HEK293 (cell line): ENCODE measurements at regions not wholly inside any gene's neighbourhood (a gene's known extent, or its start where the extent isn't known, plus 50 kb on each side); places are given as distances from the start of the nearest gene placed in this dataset.

Source experiments
- KLF9 ChIP-seq: fragments of 450-650 bp; formaldehyde crosslinking; IDR thresholded peaks from 2 replicates; pipeline ENCODE4 v1.5.1; 2016; ENCODE audit warnings: missing biosample characterization, missing genetic modification characterization, low read depth
- ZNF324 ChIP-seq: fragments of 450-650 bp; formaldehyde crosslinking; IDR thresholded peaks from 2 replicates; pipeline ENCODE4 v1.5.1; 2016; ENCODE audit warnings: missing biosample characterization, missing genetic modification characterization
- ZNF677 ChIP-seq: fragments of 450-650 bp; IDR thresholded peaks from 2 replicates; pipeline ENCODE4 v1.5.0; 2018; ENCODE audit warnings: missing biosample characterization, mild to moderate bottlenecking, missing genetic modification characterization, moderate library complexity
- ZNF776 ChIP-seq: fragments of 450-650 bp; formaldehyde crosslinking; IDR thresholded peaks from 2 replicates; pipeline ENCODE4 v1.5.0; 2017; ENCODE audit warnings: missing biosample characterization, missing genetic modification characterization, borderline replicate concordance
- TF ChIP-seq, protein P1 (sequence below): fragments of 450-650 bp; formaldehyde crosslinking; IDR thresholded peaks from 2 replicates; pipeline ENCODE4 v1.5.1; 2016; ENCODE audit warnings: missing biosample characterization, missing genetic modification characterization
- TF ChIP-seq, protein P2 (sequence below): fragments of 450-650 bp; formaldehyde crosslinking; IDR thresholded peaks from 2 replicates; pipeline ENCODE4 v1.5.1; 2016; ENCODE audit warnings: missing biosample characterization, missing genetic modification characterization
- TF ChIP-seq, protein P3 (sequence below): fragments of 450-650 bp; formaldehyde crosslinking; IDR thresholded peaks from 2 replicates; pipeline ENCODE4 v1.5.1; 2016; ENCODE audit warnings: missing biosample characterization, missing genetic modification characterization

DNA sequence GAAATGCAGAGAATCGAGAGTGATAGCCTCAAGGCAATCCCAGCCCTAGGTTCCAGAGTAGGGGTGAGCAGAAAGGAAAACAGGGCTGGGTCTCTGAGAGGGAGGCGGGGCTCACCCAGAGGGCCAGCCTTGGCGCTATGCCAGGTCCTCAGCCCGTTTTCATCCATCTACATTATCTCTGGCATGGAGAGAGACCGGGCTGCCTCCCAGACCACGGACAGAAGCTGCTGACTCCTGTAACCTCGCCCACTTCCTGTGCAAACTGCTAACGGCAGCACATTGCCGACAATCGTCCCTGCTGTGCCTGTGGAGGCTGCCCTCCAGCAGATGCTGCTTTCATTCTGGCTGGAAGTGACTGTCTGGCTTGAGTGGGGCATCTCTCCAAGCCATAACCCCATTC, 569.1 kb downstream of the NPHP4 start:
- TF ChIP-seq, protein P1, sequence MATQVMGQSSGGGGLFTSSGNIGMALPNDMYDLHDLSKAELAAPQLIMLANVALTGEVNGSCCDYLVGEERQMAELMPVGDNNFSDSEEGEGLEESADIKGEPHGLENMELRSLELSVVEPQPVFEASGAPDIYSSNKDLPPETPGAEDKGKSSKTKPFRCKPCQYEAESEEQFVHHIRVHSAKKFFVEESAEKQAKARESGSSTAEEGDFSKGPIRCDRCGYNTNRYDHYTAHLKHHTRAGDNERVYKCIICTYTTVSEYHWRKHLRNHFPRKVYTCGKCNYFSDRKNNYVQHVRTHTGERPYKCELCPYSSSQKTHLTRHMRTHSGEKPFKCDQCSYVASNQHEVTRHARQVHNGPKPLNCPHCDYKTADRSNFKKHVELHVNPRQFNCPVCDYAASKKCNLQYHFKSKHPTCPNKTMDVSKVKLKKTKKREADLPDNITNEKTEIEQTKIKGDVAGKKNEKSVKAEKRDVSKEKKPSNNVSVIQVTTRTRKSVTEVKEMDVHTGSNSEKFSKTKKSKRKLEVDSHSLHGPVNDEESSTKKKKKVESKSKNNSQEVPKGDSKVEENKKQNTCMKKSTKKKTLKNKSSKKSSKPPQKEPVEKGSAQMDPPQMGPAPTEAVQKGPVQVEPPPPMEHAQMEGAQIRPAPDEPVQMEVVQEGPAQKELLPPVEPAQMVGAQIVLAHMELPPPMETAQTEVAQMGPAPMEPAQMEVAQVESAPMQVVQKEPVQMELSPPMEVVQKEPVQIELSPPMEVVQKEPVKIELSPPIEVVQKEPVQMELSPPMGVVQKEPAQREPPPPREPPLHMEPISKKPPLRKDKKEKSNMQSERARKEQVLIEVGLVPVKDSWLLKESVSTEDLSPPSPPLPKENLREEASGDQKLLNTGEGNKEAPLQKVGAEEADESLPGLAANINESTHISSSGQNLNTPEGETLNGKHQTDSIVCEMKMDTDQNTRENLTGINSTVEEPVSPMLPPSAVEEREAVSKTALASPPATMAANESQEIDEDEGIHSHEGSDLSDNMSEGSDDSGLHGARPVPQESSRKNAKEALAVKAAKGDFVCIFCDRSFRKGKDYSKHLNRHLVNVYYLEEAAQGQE (tag by site-specific recombination) = no peak
- TF ChIP-seq KLF9 (tag by site-specific recombination) (no peak), ZNF677 (tag by site-specific recombination) (no peak), ZNF324 (tag by site-specific recombination) (no peak), ZNF776 (tag by site-specific recombination) (no peak)
- TF ChIP-seq, protein P2, sequence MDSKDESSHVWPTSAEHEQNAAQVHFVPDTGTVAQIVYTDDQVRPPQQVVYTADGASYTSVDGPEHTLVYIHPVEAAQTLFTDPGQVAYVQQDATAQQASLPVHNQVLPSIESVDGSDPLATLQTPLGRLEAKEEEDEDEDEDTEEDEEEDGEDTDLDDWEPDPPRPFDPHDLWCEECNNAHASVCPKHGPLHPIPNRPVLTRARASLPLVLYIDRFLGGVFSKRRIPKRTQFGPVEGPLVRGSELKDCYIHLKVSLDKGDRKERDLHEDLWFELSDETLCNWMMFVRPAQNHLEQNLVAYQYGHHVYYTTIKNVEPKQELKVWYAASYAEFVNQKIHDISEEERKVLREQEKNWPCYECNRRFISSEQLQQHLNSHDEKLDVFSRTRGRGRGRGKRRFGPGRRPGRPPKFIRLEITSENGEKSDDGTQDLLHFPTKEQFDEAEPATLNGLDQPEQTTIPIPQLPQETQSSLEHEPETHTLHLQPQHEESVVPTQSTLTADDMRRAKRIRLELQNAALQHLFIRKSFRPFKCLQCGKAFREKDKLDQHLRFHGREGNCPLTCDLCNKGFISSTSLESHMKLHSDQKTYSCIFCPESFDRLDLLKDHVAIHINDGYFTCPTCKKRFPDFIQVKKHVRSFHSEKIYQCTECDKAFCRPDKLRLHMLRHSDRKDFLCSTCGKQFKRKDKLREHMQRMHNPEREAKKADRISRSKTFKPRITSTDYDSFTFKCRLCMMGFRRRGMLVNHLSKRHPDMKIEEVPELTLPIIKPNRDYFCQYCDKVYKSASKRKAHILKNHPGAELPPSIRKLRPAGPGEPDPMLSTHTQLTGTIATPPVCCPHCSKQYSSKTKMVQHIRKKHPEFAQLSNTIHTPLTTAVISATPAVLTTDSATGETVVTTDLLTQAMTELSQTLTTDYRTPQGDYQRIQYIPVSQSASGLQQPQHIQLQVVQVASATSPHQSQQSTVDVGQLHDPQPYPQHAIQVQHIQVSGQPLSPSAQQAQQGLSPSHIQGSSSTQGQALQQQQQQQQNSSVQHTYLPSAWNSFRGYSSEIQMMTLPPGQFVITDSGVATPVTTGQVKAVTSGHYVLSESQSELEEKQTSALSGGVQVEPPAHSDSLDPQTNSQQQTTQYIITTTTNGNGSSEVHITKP (tag by site-specific recombination) = no peak
- TF ChIP-seq, protein P3, sequence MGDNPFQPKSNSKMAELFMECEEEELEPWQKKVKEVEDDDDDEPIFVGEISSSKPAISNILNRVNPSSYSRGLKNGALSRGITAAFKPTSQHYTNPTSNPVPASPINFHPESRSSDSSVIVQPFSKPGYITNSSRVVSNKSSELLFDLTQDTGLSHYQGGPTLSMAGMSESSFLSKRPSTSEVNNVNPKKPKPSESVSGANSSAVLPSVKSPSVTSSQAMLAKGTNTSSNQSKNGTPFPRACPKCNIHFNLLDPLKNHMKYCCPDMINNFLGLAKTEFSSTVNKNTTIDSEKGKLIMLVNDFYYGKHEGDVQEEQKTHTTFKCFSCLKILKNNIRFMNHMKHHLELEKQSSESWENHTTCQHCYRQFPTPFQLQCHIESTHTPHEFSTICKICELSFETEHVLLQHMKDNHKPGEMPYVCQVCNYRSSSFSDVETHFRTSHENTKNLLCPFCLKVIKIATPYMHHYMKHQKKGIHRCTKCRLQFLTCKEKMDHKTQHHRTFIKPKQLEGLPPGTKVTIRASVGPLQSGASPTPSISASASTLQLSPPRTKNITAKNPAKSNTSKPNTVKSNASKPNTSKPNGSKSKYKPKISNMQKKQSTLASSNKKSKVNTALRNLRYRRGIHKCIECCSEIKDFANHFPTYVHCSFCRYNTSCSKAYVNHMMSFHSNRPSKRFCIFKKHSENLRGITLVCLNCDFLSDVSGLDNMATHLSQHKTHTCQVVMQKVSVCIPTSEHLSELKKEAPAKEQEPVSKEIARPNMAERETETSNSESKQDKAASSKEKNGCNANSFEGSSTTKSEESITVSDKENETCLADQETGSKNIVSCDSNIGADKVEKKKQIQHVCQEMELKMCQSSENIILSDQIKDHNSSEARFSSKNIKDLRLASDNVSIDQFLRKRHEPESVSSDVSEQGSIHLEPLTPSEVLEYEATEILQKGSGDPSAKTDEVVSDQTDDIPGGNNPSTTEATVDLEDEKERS (tag by site-specific recombination) = no peak
